HG03439 (cell line): ENCODE measurements at regions not wholly inside any gene's neighbourhood (a gene's known extent, or its start where the extent isn't known, plus 50 kb on each side); places are given as distances from the start of the nearest gene placed in this dataset.

ENCODE experiments used
- ATAC-seq: cut with Tn5 transposase; IDR thresholded peaks from one replicate; pipeline ENCODE4 v1.9.1; 2021; ENCODE audit warnings: mild to moderate bottlenecking, moderate library complexity; ENCODE audit not compliant: unreplicated experiment

GRCh38 chr1:82269431-82269830, 468.7 kb downstream of the ADGRL2 start:
- no peak for ATAC-seq

GRCh38 chr1:82268826-82269225, 468.1 kb downstream of the ADGRL2 start:
- ATAC-seq: no peak

GRCh38 chr1:82266351-82266750, 465.6 kb downstream of the ADGRL2 start:
- no peak for ATAC-seq

- no peak for ATAC-seq
These were observed 464.7 kb downstream of the ADGRL2 start for GRCh38 chr1:82265436-82265835.

GRCh38 chr1:82264802-82265201, 464.1 kb downstream of the ADGRL2 start:
- ATAC-seq: no peak

GRCh38 chr1:82263396-82263795, 462.7 kb downstream of the ADGRL2 start:
- no peak for ATAC-seq

- no peak for ATAC-seq
These were observed 459.9 kb downstream of the ADGRL2 start for GRCh38 chr1:82260666-82261065.

GRCh38 chr1:82260051-82260450, 459.3 kb downstream of the ADGRL2 start:
- ATAC-seq: no peak

- ATAC-seq: no peak
These were observed 458.2 kb downstream of the ADGRL2 start for GRCh38 chr1:82258887-82259286.

GRCh38 chr1:82246050-82246449, 445.3 kb downstream of the ADGRL2 start:
- ATAC-seq: no peak

- no peak for ATAC-seq
These were observed 444.7 kb downstream of the ADGRL2 start for GRCh38 chr1:82245345-82246014.

- no peak for ATAC-seq
These were observed 439.8 kb downstream of the ADGRL2 start for GRCh38 chr1:82240571-82240970.

- ATAC-seq: no peak
These were observed 429.9 kb downstream of the ADGRL2 start for GRCh38 chr1:82230667-82231066.

- no peak for ATAC-seq
These were observed 426.8 kb downstream of the ADGRL2 start for GRCh38 chr1:82227306-82228095.

- ATAC-seq: no peak
These were observed 425.4 kb downstream of the ADGRL2 start for GRCh38 chr1:82226186-82226505.

GRCh38 chr1:82225421-82226185, 424.9 kb downstream of the ADGRL2 start:
- peak; percentile 67 for ATAC-seq

GRCh38 chr1:82223091-82223490, 422.4 kb downstream of the ADGRL2 start:
- ATAC-seq: no peak

GRCh38 chr1:82221721-82222120, 421.0 kb downstream of the ADGRL2 start:
- no peak for ATAC-seq

GRCh38 chr1:82220754-82221153, 420.0 kb downstream of the ADGRL2 start:
- ATAC-seq: no peak

- no peak for ATAC-seq
These were observed 419.1 kb downstream of the ADGRL2 start for GRCh38 chr1:82219841-82220240.

- no peak for ATAC-seq
These were observed 418.1 kb downstream of the ADGRL2 start for GRCh38 chr1:82218846-82219245.

GRCh38 chr1:82215853-82216175, 415.1 kb downstream of the ADGRL2 start:
- ATAC-seq: no peak
